B cell (primary cell): ENCODE measurements at regions not wholly inside any gene's neighbourhood (a gene's known extent, or its start where the extent isn't known, plus 50 kb on each side); places are given as distances from the start of the nearest gene placed in this dataset.
"Not testable (repeated sequence)": the region's sequence is repeated elsewhere in the genome, so short reads cannot be mapped to it uniquely, and the experiment has no call there.

ENCODE experiments used
- ATAC-seq: fragments of 200-7000 bp; cut with Tn5 transposase; one replicate; pipeline ENCODE4 v1.10.0; 2021; ENCODE audit warnings: low read depth, mild to moderate bottlenecking, moderate number of reproducible peaks, moderate library complexity
- CTCF ChIA-PET: fragments of 350-600 bp; sonication (Branson Sonifier 250); formaldehyde crosslinking; loops from one replicate; lab custom pipeline; 2021; ENCODE audit warnings: antibody characterized with exemption, inconsistent platforms; lab: Charles Lee
- POLR2A ChIA-PET: fragments of 350-600 bp; sonication (Branson Sonifier 250); formaldehyde crosslinking; loops from one replicate; lab custom pipeline; 2021; ENCODE audit warnings: antibody characterized with exemption; lab: Charles Lee
- DNase-seq: peaks from one replicate; pipeline ENCODE4 v3.0.0; 2013
- H2AFZ ChIP-seq: 2 replicates; pipeline ENCODE4 v1.6.1; 2012; ENCODE audit warnings: mild to moderate bottlenecking, low read depth, low read length; ENCODE audit not compliant: insufficient read depth, poor library complexity, severe bottlenecking
- H3K27ac ChIP-seq, 2 donors: 1 replicate in 1 of 2; 2 replicates in 1 of 2; pipeline ENCODE4 v1.5.1; 2012 to 2013; ENCODE audit warnings: low read length in 2 of 2, mild to moderate bottlenecking in 2 of 2, moderate library complexity in 1 of 2
- H3K27me3 ChIP-seq, 4 experiments: fragments of 200-600 bp in 1 of 4; sonication (generic) in 1 of 4; replicated peaks in 1 of 4; 1 replicate in 2 of 4; 2 replicates in 2 of 4; pipeline versions ENCODE4 v1.6.1 to v1.7.0; 2013 to 2016; ENCODE audit warnings: low read length in 3 of 4, mild to moderate bottlenecking in 2 of 4, mixed read lengths in 1 of 4, moderate library complexity in 1 of 4; ENCODE audit not compliant: insufficient read depth in 4 of 4, control insufficient read depth in 3 of 4; ENCODE audit errors: control extremely low read depth in 1 of 4
- H3K36me3 ChIP-seq, 2 experiments: replicated peaks in 1 of 2; 1 replicate in 1 of 2; 2 replicates in 1 of 2; pipeline versions ENCODE4 v1.6.1 to v1.7.1; 2013; ENCODE audit warnings: low read length in 1 of 2; ENCODE audit not compliant: insufficient read depth in 2 of 2, control insufficient read depth in 1 of 2; ENCODE audit errors: control extremely low read depth in 1 of 2, extremely low read depth in 1 of 2
- H3K4me1 ChIP-seq, 2 donors: fragments of 200-600 bp in 1 of 2; sonication (generic) in 1 of 2; 1 replicate in 1 of 2; 2 replicates in 1 of 2; pipeline versions ENCODE4 v1.5.1 to v1.6.1; 2013 to 2017; ENCODE audit warnings: low read length in 2 of 2; ENCODE audit not compliant: control insufficient read depth in 2 of 2, insufficient read depth in 2 of 2
- H3K4me2 ChIP-seq: replicated peaks from 2 replicates; pipeline ENCODE3; 2012; ENCODE audit warnings: mild to moderate bottlenecking, low read depth, low read length; ENCODE audit not compliant: poor library complexity, severe bottlenecking
- H3K4me3 ChIP-seq, 5 experiments: fragments of 200-600 bp in 1 of 5; sonication (generic) in 1 of 5; 1 replicate in 3 of 5; 2 replicates in 2 of 5; pipeline versions ENCODE4 v1.5.1 to v1.7.0; 2011 to 2016; ENCODE audit warnings: low read length in 4 of 5, mild to moderate bottlenecking in 4 of 5, low read depth in 2 of 5, control low read depth in 1 of 5, moderate library complexity in 1 of 5; ENCODE audit not compliant: insufficient read depth in 1 of 5; ENCODE audit errors: control extremely low read depth in 1 of 5, extremely low read depth in 1 of 5
- H3K79me2 ChIP-seq: fragments of 200-600 bp; sonication (generic); one replicate; pipeline ENCODE4 v1.6.0; 2016; ENCODE audit warnings: low read length; ENCODE audit not compliant: control insufficient read depth, insufficient read depth
- H3K9ac ChIP-seq: fragments of 200-600 bp; sonication (generic); 2 replicates; pipeline ENCODE4 v1.6.1; 2017; ENCODE audit warnings: mild to moderate bottlenecking, low read length, moderate library complexity
- H3K9me3 ChIP-seq, 3 donors: one replicate each; pipeline versions ENCODE4 v1.6.1 to v1.7.1; 2013; ENCODE audit warnings: low read length in 2 of 3; ENCODE audit not compliant: control insufficient read depth in 2 of 3, insufficient read depth in 1 of 3; ENCODE audit errors: control extremely low read depth in 1 of 3
- H4K20me1 ChIP-seq: 2 replicates; pipeline ENCODE4 v1.6.0; 2012; ENCODE audit warnings: mild to moderate bottlenecking, low read length; ENCODE audit not compliant: insufficient read depth, control insufficient read depth, poor library complexity, severe bottlenecking
- H3K27ac Mint-ChIP-seq: one replicate; pipeline ENCODE4 v1.8.0; 2021; ENCODE audit warnings: mixed read lengths
- H3K27me3 Mint-ChIP-seq: one replicate; pipeline ENCODE4 v1.8.0; 2021; ENCODE audit warnings: mixed read lengths
- H3K4me1 Mint-ChIP-seq: one replicate; pipeline ENCODE4 v1.8.0; 2021; ENCODE audit warnings: mixed read lengths
- H3K4me3 Mint-ChIP-seq: one replicate; pipeline ENCODE4 v1.8.0; 2021; ENCODE audit warnings: mixed read lengths
- H3K9me3 Mint-ChIP-seq: one replicate; pipeline ENCODE4 v1.8.0; 2022; ENCODE audit warnings: mixed read lengths; ENCODE audit not compliant: insufficient read depth
- CTCF ChIP-seq: fragments of 200-600 bp; IDR thresholded peaks from one replicate; pipeline ENCODE4 v1.8.0; 2022; ENCODE audit warnings: antibody characterized with exemption, mild to moderate bottlenecking
- WGBS: methylation state at CpG from one replicate; pipeline ENCODE4 v1.1.5; 2013; ENCODE audit warnings: missing lambda C conversion rate; ENCODE audit not compliant: insufficient coverage; 5-methylcytosine and 5-hydroxymethylcytosine counted together
- intact Hi-C: fragments of 100-400 bp; cut with micrococcal nuclease; formaldehyde crosslinking; loops from one replicate; pipeline ENCODE4 v1.10.0; 2022

GRCh38 chr5:158494541-158494940, 605.2 kb downstream of the EBF1 start:
- Histone ChIP-seq H3K4me2 (no peak overlapping the region), H3K4me1 (no peaks in the 10 kb centered on the region), H3K4me3 (no peak overlapping the region), H4K20me1 (no peaks in the 10 kb centered on the region), H3K9ac (no peak overlapping the region), H3K27me3 (no peaks in the 10 kb centered on the region), H3K79me2 (no peaks in the 10 kb centered on the region), H2AFZ (no peak overlapping the region), H3K36me3 (no peaks in the 10 kb centered on the region), H3K9me3 (no peaks in the 10 kb centered on the region), H3K27ac (no peak overlapping the region)
- CTCF ChIA-PET: no interaction called here
- no CpG with 5 or more reads among the region's 2 CpGs for WGBS
- ATAC-seq (no peak), DNase-seq (no peak)
- H3K9me3 Mint-ChIP-seq: no peaks in the 10 kb centered on the region
- POLR2A ChIA-PET: no interaction called here
- intact Hi-C loops: no loop called here
- no peak overlapping the region for H3K4me3 Mint-ChIP-seq
- no peaks in the 10 kb centered on the region for H3K27me3 Mint-ChIP-seq
- H3K4me1 Mint-ChIP-seq: no peaks in the 10 kb centered on the region
- no peak for TF ChIP-seq CTCF
- no peak overlapping the region for H3K27ac Mint-ChIP-seq

DNA sequence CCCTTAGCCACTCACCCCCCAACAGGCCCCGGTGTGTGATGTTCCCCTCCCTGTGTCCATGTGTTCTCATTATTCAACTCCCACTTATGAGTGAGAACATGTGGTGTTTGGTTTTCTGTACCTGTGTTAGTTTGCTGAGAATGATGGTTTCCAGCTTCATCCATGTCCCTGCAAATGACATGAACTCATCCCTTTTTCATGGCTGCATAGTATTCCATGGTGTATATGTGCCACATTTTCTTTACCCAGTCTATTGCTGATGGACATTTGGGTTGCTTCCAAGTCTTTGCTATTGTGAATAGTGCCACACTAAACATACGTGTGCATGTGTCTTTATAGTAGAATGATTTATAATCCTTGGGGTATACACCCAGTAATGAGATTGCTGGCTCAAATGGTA, 605.7 kb downstream of the EBF1 start:
- POLR2A ChIA-PET, CTCF ChIA-PET, H4K20me1 ChIP-seq: not testable (repeated sequence)

More for the DNA sequence above, 605.7 kb downstream of the EBF1 start:
- DNase-seq, H3K4me3 Mint-ChIP-seq, H3K4me1 Mint-ChIP-seq, H3K4me2 ChIP-seq, H2AFZ ChIP-seq, H3K79me2 ChIP-seq, H3K9me3 Mint-ChIP-seq, ATAC-seq, H3K27ac ChIP-seq, H3K4me1 ChIP-seq, intact Hi-C loops, H3K9ac ChIP-seq, H3K27me3 ChIP-seq, H3K27ac Mint-ChIP-seq, H3K36me3 ChIP-seq, H3K9me3 ChIP-seq, H3K4me3 ChIP-seq, H3K27me3 Mint-ChIP-seq: not testable (repeated sequence)
- WGBS: no CpG with 5 or more reads among the region's 2 CpGs
